ENCODE measurements at regions not wholly inside any gene's neighbourhood (a gene's known extent, or its start where the extent isn't known, plus 50 kb on each side); places are given as distances from the start of the nearest gene placed in this dataset.

- Histone ChIP-seq H3K4me1 (no peaks in the 10 kb centered on the region), H3K4me3 (no peak overlapping the region), H3K27me3 (no peaks in the 10 kb centered on the region), H3K9me3 (no peaks in the 10 kb centered on the region), H3K27ac (no peak overlapping the region), H3K36me3 (no peaks in the 10 kb centered on the region)
- no peak for DNase-seq (ENCODE audit: low spot score)
- TF ChIP-seq, protein P1, sequence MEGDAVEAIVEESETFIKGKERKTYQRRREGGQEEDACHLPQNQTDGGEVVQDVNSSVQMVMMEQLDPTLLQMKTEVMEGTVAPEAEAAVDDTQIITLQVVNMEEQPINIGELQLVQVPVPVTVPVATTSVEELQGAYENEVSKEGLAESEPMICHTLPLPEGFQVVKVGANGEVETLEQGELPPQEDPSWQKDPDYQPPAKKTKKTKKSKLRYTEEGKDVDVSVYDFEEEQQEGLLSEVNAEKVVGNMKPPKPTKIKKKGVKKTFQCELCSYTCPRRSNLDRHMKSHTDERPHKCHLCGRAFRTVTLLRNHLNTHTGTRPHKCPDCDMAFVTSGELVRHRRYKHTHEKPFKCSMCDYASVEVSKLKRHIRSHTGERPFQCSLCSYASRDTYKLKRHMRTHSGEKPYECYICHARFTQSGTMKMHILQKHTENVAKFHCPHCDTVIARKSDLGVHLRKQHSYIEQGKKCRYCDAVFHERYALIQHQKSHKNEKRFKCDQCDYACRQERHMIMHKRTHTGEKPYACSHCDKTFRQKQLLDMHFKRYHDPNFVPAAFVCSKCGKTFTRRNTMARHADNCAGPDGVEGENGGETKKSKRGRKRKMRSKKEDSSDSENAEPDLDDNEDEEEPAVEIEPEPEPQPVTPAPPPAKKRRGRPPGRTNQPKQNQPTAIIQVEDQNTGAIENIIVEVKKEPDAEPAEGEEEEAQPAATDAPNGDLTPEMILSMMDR (IDR thresholded peaks at IDR 0.05) = no peak
These were observed 490.6 kb upstream of the LINC00305 start for GRCh38 chr18:64639536-64639935.

- Histone ChIP-seq H3K9me3 (no peaks in the 10 kb centered on the region), H3K4me3 (no peak overlapping the region), H3K27ac (no peak overlapping the region), H3K4me1 (no peaks in the 10 kb centered on the region), H3K27me3 (no peaks in the 10 kb centered on the region), H3K36me3 (no peaks in the 10 kb centered on the region)
- TF ChIP-seq, protein P1 (IDR thresholded peaks at IDR 0.05) = no peak
- no peak for DNase-seq (ENCODE audit: low spot score)
These were observed 472.2 kb upstream of the LINC00305 start for GRCh38 chr18:64620971-64621560.

DNA sequence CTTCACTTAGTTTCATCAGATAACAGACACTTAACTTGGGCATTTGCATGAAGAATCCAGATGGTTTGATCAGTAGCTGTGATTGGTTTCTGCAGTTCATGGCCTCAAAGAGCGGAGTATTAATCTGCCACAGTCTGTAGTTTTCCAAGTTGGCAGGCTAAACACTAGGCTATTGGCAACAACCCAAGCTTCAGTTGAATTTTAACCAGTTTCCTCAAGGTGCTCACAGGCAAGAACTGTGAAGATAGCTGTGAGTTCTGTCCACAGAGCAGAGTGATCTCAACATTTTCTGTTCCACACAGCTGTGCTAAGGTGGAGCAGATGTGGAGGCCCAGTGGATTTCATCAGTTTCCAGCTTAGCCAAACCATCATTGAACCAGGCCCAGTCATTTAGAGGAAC lies 469.5 kb upstream of the LINC00305 start:
- DNase-seq (ENCODE audit: low spot score) = no peak
- Histone ChIP-seq H3K4me3 (no peak overlapping the region), H3K9me3 (no peaks in the 10 kb centered on the region), H3K4me1 (no peaks in the 10 kb centered on the region), H3K27me3 (no peaks in the 10 kb centered on the region), H3K27ac (no peak overlapping the region), H3K36me3 (no peaks in the 10 kb centered on the region)
- TF ChIP-seq, protein P1 (IDR thresholded peaks at IDR 0.05) = no peak

DNA sequence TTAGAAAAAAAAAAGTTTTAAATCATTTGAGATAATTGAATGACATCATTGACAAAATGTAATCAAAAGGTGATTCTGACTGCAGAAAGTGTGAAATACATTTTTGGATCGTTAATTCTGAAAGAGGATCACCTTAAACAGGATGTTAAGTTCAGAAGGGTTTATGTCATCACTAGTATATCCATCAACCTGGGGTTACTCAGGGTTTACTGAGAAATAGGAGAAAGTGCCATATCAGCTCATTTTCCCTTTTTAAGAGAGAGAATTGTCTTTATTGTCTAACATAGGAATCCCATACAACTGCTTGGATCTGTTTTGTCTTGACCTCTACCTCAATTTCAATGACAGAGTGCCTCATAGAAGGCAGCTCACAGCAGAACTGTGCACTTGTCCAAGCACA lies 466.1 kb upstream of the LINC00305 start:
- TF ChIP-seq, protein P1 (IDR thresholded peaks at IDR 0.05) = no peak
- Histone ChIP-seq H3K27me3 (no peaks in the 10 kb centered on the region), H3K4me3 (no peak overlapping the region), H3K27ac (no peak overlapping the region), H3K36me3 (no peaks in the 10 kb centered on the region), H3K9me3 (no peaks in the 10 kb centered on the region), H3K4me1 (no peaks in the 10 kb centered on the region)
- no peak for DNase-seq (ENCODE audit: low spot score)

- DNase-seq (ENCODE audit: low spot score) = no peak
- H3K27me3 ChIP-seq = no peaks in the 10 kb centered on the region
- no peaks in the 10 kb centered on the region for H3K4me1 ChIP-seq
- no peak overlapping the region for H3K27ac ChIP-seq
- no peaks in the 10 kb centered on the region for H3K9me3 ChIP-seq
- no peak overlapping the region for H3K4me3 ChIP-seq
- no peaks in the 10 kb centered on the region for H3K36me3 ChIP-seq
- TF ChIP-seq, protein P1 (IDR thresholded peaks at IDR 0.05) = no peak
These were observed 465.6 kb upstream of the LINC00305 start for GRCh38 chr18:64614446-64614845.

GRCh38 chr18:64592246-64592645 lies 443.4 kb upstream of the LINC00305 start:
- Histone ChIP-seq H3K9me3 (no peaks in the 10 kb centered on the region), H3K27me3 (no peaks in the 10 kb centered on the region), H3K4me3 (no peak overlapping the region), H3K36me3 (no peaks in the 10 kb centered on the region), H3K4me1 (no peaks in the 10 kb centered on the region), H3K27ac (no peak overlapping the region)
- DNase-seq (ENCODE audit: low spot score) = no peak
- TF ChIP-seq, protein P1 (IDR thresholded peaks at IDR 0.05) = no peak

Measured in right atrium auricular region (tissue), 2 donors.